WTC11 (cell line): ENCODE measurements at regions not wholly inside any gene's neighbourhood (a gene's known extent, or its start where the extent isn't known, plus 50 kb on each side); places are given as distances from the start of the nearest gene placed in this dataset.

ENCODE experiments used
- ATAC-seq: fragments of 200-7000 bp; cut with Tn5 transposase; 2 replicates; pipeline ENCODE4 v1.10.0; 2021; ENCODE audit warnings: mild to moderate bottlenecking, moderate library complexity
- CTCF ChIA-PET: fragments of 300-600 bp; sonication (Branson Sonifier 250); formaldehyde crosslinking; loops from one replicate; lab custom pipeline; 2021; ENCODE audit warnings: antibody characterized with exemption; lab: Charles Lee
- POLR2A ChIA-PET: fragments of 350-600 bp; sonication (Branson Sonifier 250); formaldehyde crosslinking; loops from one replicate; lab custom pipeline; 2021; ENCODE audit warnings: antibody characterized with exemption; lab: Charles Lee
- DNase-seq: peaks from one replicate; pipeline ENCODE4 v3.0.0; 2021; ENCODE audit warnings: low spot score
- H3K27ac Mint-ChIP-seq: 2 replicates; pipeline ENCODE4 v1.8.0; 2021; ENCODE audit warnings: mixed read lengths
- H3K27me3 Mint-ChIP-seq: 2 replicates; pipeline ENCODE4 v1.8.0; 2021; ENCODE audit warnings: low read depth, mild to moderate bottlenecking, moderate library complexity, mixed read lengths
- H3K36me3 Mint-ChIP-seq: 2 replicates; pipeline ENCODE4 v1.8.0; 2021; ENCODE audit warnings: mixed read lengths
- H3K4me1 Mint-ChIP-seq: 2 replicates; pipeline ENCODE4 v1.8.0; 2022; ENCODE audit warnings: mixed read lengths
- H3K4me3 Mint-ChIP-seq: 2 replicates; pipeline ENCODE4 v1.8.0; 2021; ENCODE audit warnings: mild to moderate bottlenecking, moderate library complexity, mixed read lengths
- H3K9me3 Mint-ChIP-seq: 2 replicates; pipeline ENCODE4 v1.8.0; 2021; ENCODE audit warnings: mixed read lengths
- ATF1 ChIP-seq: sonication (generic); formaldehyde crosslinking; IDR thresholded peaks from 2 replicates; pipeline ENCODE4 v1.8.1; 2023; ENCODE audit warnings: mild to moderate bottlenecking, moderate library complexity, missing genetic modification reagents
- CBFB ChIP-seq: sonication (generic); formaldehyde crosslinking; IDR thresholded peaks from 2 replicates; pipeline ENCODE4 v1.8.1; 2022; ENCODE audit warnings: mild to moderate bottlenecking, low read depth, missing genetic modification reagents
- FOXJ3 ChIP-seq: sonication (generic); formaldehyde crosslinking; IDR thresholded peaks from 2 replicates; pipeline ENCODE4 v1.9.0; 2021; ENCODE audit warnings: missing genetic modification reagents, mild to moderate bottlenecking, borderline replicate concordance
- FOXK1 ChIP-seq: sonication (generic); formaldehyde crosslinking; IDR thresholded peaks from 2 replicates; pipeline ENCODE4 v1.8.0; 2022; ENCODE audit warnings: mild to moderate bottlenecking, moderate library complexity, missing genetic modification reagents
- HMGA2 ChIP-seq: fragments of 250-450 bp; sonication (Bioruptor Pico); IDR thresholded peaks from 2 replicates; pipeline ENCODE4 v1.4.0; 2021; ENCODE audit warnings: mild to moderate bottlenecking, moderate library complexity
- JUN ChIP-seq: sonication (generic); formaldehyde crosslinking; IDR thresholded peaks from 2 replicates; pipeline ENCODE4 v1.8.0; 2023; ENCODE audit warnings: mild to moderate bottlenecking, missing genetic modification reagents
- NR2C2 ChIP-seq: sonication (generic); formaldehyde crosslinking; IDR thresholded peaks from 2 replicates; pipeline ENCODE4 v1.8.0; 2022; ENCODE audit warnings: mild to moderate bottlenecking, missing genetic modification reagents
- PRRX2 ChIP-seq: fragments of 250-450 bp; sonication (Bioruptor Pico); IDR thresholded peaks from 2 replicates; pipeline ENCODE4 v1.8.0; 2021; ENCODE audit warnings: mild to moderate bottlenecking
- RELA ChIP-seq: sonication (generic); formaldehyde crosslinking; IDR thresholded peaks from 2 replicates; pipeline ENCODE4 v1.8.1; 2022; ENCODE audit warnings: missing genetic modification reagents, mild to moderate bottlenecking, borderline replicate concordance
- ZNF138 ChIP-seq: sonication (generic); formaldehyde crosslinking; conservative IDR thresholded peaks from 2 replicates; pipeline ENCODE4 v1.8.1; 2022; ENCODE audit warnings: mild to moderate bottlenecking, moderate library complexity, missing genetic modification reagents
- TF ChIP-seq, protein P1 (sequence below): sonication (generic); formaldehyde crosslinking; IDR thresholded peaks from 2 replicates; pipeline ENCODE4 v1.8.0; 2023; ENCODE audit warnings: missing genetic modification reagents
- TF ChIP-seq, protein P2 (sequence below): fragments of 250-450 bp; sonication (Bioruptor Pico); IDR thresholded peaks from 2 replicates; pipeline ENCODE4 v1.9.0; 2021; ENCODE audit warnings: mild to moderate bottlenecking, borderline replicate concordance
- TF ChIP-seq, protein P3 (sequence below): sonication (generic); formaldehyde crosslinking; conservative IDR thresholded peaks from 2 replicates; pipeline ENCODE4 v1.8.1; 2023; ENCODE audit warnings: mild to moderate bottlenecking, low read depth, missing genetic modification reagents, moderate library complexity
- TF ChIP-seq, protein P4 (sequence below): fragments of 250-450 bp; sonication (Bioruptor Pico); IDR thresholded peaks from 2 replicates; pipeline ENCODE4 v1.8.0; 2021; ENCODE audit warnings: mild to moderate bottlenecking
- TF ChIP-seq, protein P5 (sequence below): fragments of 250-450 bp; sonication (Bioruptor Pico); IDR thresholded peaks from 2 replicates; pipeline ENCODE4 v1.9.0; 2021; ENCODE audit warnings: moderate library complexity, mild to moderate bottlenecking, inconsistent platforms, borderline replicate concordance
- TF ChIP-seq, protein P6 (sequence below): sonication (generic); formaldehyde crosslinking; IDR thresholded peaks from 2 replicates; pipeline ENCODE4 v1.8.0; 2022; ENCODE audit warnings: missing genetic modification reagents
- TF ChIP-seq, protein P7 (sequence below): sonication (generic); formaldehyde crosslinking; IDR thresholded peaks from 2 replicates; pipeline ENCODE4 v1.8.1; 2023; ENCODE audit warnings: mild to moderate bottlenecking, missing genetic modification reagents
- TF ChIP-seq, protein P8 (sequence below): sonication (generic); formaldehyde crosslinking; IDR thresholded peaks from 2 replicates; pipeline ENCODE4 v1.8.0; 2022; ENCODE audit warnings: mild to moderate bottlenecking, missing genetic modification reagents

DNA sequence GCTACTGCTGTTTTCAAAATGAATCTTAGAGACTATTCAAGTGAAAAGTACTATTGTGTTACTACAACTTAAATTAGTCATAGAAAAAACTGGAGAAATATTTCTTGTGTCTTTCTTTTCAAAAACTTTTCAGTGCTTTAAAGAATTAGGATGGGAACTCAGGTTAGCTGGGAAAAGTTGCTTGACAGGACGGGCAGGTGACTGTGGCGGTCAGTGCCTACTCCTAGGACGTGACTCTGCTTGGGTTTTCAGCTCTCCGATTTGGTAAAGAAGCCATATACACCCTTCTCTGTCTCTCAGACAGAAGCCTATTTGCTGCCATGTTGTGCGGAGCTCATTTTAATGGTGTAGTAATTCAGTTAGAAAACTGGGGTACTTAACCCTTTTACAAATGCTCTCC is 89.8 kb upstream of the CACNA2D3 start:
- no peak overlapping the region for H3K4me3 Mint-ChIP-seq
- H3K27ac Mint-ChIP-seq = no peak overlapping the region
- no peak for TF ChIP-seq PRRX2 (CRISPR knock-in tag)
- TF ChIP-seq, protein P1, sequence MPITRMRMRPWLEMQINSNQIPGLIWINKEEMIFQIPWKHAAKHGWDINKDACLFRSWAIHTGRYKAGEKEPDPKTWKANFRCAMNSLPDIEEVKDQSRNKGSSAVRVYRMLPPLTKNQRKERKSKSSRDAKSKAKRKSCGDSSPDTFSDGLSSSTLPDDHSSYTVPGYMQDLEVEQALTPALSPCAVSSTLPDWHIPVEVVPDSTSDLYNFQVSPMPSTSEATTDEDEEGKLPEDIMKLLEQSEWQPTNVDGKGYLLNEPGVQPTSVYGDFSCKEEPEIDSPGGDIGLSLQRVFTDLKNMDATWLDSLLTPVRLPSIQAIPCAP (CRISPR knock-in tag) = no peak
- TF ChIP-seq FOXK1 (CRISPR knock-in tag) = no peak
- TF ChIP-seq HMGA2 = no peak
- TF ChIP-seq CBFB (CRISPR knock-in tag) = no peak
- no peak for TF ChIP-seq JUN (CRISPR knock-in tag)
- no peak for DNase-seq
- CTCF ChIA-PET = no interaction called here
- ATAC-seq = no peak
- H3K4me1 Mint-ChIP-seq = 0 out of 2 replicates have a peak, but pooled peaks cover 3% of the 10 kb centered on the region
- no peaks in the 10 kb centered on the region; the same call in 1 of the 2 replicates for H3K27me3 Mint-ChIP-seq
- POLR2A ChIA-PET = no interaction called here
- H3K9me3 Mint-ChIP-seq = no peaks in the 10 kb centered on the region
- no peaks in the 10 kb centered on the region for H3K36me3 Mint-ChIP-seq

DNA sequence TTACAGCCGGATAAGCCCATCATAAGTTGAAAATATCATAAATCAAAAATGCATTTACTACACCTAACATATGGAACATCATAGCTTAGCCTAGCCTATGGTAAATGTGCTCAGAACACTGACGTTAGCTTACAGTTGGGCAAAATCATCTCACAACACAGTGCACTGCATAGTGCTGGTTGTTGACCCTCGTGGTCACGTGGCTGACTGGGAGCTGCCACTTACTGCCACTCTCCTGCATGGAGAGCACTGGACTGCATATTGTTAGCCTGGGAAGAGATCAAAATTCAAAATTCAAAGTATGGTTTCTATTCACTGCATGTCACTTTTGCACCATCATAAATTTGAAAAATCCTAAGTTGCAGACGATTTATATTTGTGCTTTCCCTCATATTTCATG is 94.0 kb upstream of the CACNA2D3 start:
- Mint-ChIP-seq H3K27me3 (no peaks in the 10 kb centered on the region; the same call in 1 of the 2 replicates), H3K27ac (no peak overlapping the region), H3K9me3 (no peaks in the 10 kb centered on the region), H3K4me3 (no peak overlapping the region), H3K4me1 (0 out of 2 replicates have a peak, but pooled peaks cover 3% of the 10 kb centered on the region), H3K36me3 (no peaks in the 10 kb centered on the region)
- TF ChIP-seq, protein P2, sequence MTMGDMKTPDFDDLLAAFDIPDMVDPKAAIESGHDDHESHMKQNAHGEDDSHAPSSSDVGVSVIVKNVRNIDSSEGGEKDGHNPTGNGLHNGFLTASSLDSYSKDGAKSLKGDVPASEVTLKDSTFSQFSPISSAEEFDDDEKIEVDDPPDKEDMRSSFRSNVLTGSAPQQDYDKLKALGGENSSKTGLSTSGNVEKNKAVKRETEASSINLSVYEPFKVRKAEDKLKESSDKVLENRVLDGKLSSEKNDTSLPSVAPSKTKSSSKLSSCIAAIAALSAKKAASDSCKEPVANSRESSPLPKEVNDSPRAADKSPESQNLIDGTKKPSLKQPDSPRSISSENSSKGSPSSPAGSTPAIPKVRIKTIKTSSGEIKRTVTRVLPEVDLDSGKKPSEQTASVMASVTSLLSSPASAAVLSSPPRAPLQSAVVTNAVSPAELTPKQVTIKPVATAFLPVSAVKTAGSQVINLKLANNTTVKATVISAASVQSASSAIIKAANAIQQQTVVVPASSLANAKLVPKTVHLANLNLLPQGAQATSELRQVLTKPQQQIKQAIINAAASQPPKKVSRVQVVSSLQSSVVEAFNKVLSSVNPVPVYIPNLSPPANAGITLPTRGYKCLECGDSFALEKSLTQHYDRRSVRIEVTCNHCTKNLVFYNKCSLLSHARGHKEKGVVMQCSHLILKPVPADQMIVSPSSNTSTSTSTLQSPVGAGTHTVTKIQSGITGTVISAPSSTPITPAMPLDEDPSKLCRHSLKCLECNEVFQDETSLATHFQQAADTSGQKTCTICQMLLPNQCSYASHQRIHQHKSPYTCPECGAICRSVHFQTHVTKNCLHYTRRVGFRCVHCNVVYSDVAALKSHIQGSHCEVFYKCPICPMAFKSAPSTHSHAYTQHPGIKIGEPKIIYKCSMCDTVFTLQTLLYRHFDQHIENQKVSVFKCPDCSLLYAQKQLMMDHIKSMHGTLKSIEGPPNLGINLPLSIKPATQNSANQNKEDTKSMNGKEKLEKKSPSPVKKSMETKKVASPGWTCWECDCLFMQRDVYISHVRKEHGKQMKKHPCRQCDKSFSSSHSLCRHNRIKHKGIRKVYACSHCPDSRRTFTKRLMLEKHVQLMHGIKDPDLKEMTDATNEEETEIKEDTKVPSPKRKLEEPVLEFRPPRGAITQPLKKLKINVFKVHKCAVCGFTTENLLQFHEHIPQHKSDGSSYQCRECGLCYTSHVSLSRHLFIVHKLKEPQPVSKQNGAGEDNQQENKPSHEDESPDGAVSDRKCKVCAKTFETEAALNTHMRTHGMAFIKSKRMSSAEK (CRISPR knock-in tag) = no peak
- TF ChIP-seq RELA (CRISPR knock-in tag) = no peak
- TF ChIP-seq, protein P3, sequence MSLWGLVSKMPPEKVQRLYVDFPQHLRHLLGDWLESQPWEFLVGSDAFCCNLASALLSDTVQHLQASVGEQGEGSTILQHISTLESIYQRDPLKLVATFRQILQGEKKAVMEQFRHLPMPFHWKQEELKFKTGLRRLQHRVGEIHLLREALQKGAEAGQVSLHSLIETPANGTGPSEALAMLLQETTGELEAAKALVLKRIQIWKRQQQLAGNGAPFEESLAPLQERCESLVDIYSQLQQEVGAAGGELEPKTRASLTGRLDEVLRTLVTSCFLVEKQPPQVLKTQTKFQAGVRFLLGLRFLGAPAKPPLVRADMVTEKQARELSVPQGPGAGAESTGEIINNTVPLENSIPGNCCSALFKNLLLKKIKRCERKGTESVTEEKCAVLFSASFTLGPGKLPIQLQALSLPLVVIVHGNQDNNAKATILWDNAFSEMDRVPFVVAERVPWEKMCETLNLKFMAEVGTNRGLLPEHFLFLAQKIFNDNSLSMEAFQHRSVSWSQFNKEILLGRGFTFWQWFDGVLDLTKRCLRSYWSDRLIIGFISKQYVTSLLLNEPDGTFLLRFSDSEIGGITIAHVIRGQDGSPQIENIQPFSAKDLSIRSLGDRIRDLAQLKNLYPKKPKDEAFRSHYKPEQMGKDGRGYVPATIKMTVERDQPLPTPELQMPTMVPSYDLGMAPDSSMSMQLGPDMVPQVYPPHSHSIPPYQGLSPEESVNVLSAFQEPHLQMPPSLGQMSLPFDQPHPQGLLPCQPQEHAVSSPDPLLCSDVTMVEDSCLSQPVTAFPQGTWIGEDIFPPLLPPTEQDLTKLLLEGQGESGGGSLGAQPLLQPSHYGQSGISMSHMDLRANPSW (CRISPR knock-in tag) = no peak
- TF ChIP-seq, protein P4, sequence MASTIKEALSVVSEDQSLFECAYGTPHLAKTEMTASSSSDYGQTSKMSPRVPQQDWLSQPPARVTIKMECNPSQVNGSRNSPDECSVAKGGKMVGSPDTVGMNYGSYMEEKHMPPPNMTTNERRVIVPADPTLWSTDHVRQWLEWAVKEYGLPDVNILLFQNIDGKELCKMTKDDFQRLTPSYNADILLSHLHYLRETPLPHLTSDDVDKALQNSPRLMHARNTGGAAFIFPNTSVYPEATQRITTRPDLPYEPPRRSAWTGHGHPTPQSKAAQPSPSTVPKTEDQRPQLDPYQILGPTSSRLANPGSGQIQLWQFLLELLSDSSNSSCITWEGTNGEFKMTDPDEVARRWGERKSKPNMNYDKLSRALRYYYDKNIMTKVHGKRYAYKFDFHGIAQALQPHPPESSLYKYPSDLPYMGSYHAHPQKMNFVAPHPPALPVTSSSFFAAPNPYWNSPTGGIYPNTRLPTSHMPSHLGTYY = no peak
- TF ChIP-seq, protein P5, sequence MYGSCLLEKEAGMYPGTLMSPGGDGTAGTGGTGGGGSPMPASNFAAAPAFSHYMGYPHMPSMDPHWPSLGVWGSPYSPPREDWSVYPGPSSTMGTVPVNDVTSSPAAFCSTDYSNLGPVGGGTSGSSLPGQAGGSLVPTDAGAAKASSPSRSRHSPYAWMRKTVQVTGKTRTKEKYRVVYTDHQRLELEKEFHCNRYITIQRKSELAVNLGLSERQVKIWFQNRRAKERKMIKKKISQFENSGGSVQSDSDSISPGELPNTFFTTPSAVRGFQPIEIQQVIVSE (CRISPR knock-in tag) = no peak
- TF ChIP-seq, protein P6, sequence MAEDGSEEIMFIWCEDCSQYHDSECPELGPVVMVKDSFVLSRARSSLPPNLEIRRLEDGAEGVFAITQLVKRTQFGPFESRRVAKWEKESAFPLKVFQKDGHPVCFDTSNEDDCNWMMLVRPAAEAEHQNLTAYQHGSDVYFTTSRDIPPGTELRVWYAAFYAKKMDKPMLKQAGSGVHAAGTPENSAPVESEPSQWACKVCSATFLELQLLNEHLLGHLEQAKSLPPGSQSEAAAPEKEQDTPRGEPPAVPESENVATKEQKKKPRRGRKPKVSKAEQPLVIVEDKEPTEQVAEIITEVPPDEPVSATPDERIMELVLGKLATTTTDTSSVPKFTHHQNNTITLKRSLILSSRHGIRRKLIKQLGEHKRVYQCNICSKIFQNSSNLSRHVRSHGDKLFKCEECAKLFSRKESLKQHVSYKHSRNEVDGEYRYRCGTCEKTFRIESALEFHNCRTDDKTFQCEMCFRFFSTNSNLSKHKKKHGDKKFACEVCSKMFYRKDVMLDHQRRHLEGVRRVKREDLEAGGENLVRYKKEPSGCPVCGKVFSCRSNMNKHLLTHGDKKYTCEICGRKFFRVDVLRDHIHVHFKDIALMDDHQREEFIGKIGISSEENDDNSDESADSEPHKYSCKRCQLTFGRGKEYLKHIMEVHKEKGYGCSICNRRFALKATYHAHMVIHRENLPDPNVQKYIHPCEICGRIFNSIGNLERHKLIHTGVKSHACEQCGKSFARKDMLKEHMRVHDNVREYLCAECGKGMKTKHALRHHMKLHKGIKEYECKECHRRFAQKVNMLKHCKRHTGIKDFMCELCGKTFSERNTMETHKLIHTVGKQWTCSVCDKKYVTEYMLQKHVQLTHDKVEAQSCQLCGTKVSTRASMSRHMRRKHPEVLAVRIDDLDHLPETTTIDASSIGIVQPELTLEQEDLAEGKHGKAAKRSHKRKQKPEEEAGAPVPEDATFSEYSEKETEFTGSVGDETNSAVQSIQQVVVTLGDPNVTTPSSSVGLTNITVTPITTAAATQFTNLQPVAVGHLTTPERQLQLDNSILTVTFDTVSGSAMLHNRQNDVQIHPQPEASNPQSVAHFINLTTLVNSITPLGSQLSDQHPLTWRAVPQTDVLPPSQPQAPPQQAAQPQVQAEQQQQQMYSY (CRISPR knock-in tag) = no peak
- no peak for TF ChIP-seq NR2C2 (CRISPR knock-in tag)
- no peak for TF ChIP-seq ZNF138 (CRISPR knock-in tag)
- no peak for TF ChIP-seq FOXJ3 (CRISPR knock-in tag)
- TF ChIP-seq ATF1 (CRISPR knock-in tag) = no peak
- TF ChIP-seq, protein P7, sequence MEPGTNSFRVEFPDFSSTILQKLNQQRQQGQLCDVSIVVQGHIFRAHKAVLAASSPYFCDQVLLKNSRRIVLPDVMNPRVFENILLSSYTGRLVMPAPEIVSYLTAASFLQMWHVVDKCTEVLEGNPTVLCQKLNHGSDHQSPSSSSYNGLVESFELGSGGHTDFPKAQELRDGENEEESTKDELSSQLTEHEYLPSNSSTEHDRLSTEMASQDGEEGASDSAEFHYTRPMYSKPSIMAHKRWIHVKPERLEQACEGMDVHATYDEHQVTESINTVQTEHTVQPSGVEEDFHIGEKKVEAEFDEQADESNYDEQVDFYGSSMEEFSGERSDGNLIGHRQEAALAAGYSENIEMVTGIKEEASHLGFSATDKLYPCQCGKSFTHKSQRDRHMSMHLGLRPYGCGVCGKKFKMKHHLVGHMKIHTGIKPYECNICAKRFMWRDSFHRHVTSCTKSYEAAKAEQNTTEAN (CRISPR knock-in tag) = no peak
- TF ChIP-seq, protein P8, sequence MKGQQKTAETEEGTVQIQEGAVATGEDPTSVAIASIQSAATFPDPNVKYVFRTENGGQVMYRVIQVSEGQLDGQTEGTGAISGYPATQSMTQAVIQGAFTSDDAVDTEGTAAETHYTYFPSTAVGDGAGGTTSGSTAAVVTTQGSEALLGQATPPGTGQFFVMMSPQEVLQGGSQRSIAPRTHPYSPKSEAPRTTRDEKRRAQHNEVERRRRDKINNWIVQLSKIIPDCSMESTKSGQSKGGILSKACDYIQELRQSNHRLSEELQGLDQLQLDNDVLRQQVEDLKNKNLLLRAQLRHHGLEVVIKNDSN (CRISPR knock-in tag) = no peak
- POLR2A ChIA-PET = interaction anchor here (0.9 kb wide), 1 partner anchor 12 kb away, joined by 3 read pairs; no protein-coding TSS in a partner anchor
- ATAC-seq (no peak), DNase-seq (no peak)
- CTCF ChIA-PET = no interaction called here
